RPMI8226 (cell line): ENCODE measurements at regions not wholly inside any gene's neighbourhood (a gene's known extent, or its start where the extent isn't known, plus 50 kb on each side); places are given as distances from the start of the nearest gene placed in this dataset.

Source experiments
- DNase-seq: peaks from one replicate; pipeline ENCODE4 v3.0.0-alpha.2; 2015

- DNase-seq = no peak
These were observed 952.1 kb upstream of the MIR17HG start for GRCh38 chr13:90395348-90395747.

- DNase-seq = no peak
These were observed 951.6 kb upstream of the MIR17HG start for GRCh38 chr13:90395846-90396245.

DNA sequence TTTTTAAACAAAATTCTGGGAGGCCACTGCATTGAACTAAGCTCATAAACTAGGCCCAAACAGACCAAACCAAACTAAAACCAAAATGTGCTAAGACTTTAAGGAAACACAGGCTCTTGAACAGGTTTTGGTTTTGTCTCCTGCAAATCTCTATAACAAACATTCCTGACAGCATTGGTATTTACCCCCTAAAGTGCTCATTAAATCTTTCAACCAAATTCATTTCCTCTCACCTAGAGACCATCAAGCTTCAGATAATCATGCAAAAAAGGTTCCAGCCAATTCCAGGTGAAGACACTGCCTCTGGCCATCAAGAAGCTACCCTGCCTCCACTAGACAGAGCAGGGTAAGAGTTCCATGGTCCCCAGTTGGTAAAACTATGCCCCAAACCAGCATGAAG, 951.2 kb upstream of the MIR17HG start:
- DNase-seq = no peak

GRCh38 chr13:90397503-90397902, 950.0 kb upstream of the MIR17HG start:
- DNase-seq = no peak

GRCh38 chr13:90400372-90400771, 947.1 kb upstream of the MIR17HG start:
- DNase-seq = no peak

GRCh38 chr13:90401150-90401549, 946.3 kb upstream of the MIR17HG start:
- no peak for DNase-seq

GRCh38 chr13:90402102-90402501, 945.4 kb upstream of the MIR17HG start:
- no peak for DNase-seq

DNA sequence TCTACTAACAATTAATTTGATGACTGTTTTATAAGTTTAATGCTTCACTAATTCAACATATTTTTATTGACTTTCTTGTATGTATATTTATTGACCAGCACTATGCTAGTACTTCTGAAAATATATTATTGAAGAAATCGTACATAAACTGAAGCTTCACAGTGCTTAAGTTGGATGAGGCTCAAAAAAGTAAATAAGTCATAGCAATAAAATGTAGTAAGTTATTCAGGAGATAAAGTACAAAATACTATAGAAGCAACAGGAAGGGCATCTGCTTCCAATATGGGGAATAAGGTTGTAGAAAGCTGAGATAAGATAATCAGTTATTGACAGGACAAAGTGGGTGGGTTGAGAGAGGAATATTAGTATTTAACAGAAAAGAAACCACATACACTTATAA, 944.9 kb upstream of the MIR17HG start:
- DNase-seq = no peak

DNA sequence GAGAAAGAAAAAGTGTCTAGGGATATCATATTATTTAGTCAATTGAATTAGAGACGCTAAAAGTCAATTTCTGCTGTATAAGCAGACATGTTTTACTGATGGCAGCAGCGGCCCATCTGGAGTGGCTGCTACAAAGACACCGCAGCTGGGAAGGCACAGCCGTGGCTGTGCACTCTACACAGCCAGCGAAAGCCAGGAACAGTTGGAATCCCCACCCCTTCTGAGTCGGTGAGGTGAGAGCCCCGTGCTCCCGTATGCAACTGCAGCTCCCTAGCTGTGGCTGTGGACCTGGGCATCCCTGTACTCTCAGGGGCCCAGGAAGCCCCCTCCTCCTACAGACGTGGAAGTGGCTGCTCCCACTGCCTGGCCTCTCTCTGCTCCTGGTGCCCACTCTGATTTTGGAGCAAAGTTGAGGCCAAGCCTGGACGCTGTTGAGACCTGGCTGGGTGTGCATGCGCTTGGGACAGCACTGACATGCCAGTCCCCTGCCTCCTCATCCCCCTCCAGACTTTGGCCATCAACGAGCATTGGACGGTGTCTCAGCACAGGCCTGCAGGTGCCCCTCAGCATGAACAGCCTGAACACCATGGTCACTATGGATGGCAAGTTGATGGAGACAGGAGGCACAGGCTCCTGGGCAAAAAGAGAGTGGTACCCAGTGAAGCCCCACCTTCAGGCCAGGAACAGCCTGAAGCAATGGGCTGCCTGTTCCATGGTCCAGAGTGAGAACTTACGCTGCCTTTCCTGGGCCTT, 944.0 kb upstream of the MIR17HG start:
- DNase-seq = no peak

DNA sequence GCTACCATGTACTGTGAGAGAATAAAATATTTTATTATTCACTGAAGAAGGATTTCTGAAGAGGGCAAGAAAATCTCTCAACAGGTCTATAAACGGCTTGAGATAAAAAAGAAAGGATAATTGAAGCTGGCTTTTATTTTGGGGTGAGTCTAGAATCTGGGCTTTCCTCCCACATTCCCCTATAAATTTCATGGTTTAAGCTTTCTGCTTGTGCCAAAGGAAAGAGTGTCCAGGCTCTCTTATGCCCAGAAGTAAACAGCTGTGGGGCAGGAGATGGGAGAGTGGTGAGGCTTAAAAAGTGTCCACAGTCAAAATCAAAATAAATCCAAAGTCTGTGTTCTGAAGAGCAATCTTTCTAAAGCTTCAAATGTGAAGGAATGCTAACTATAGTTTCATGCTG, 942.2 kb upstream of the MIR17HG start:
- DNase-seq = no peak

GRCh38 chr13:90412980-90413379, 934.5 kb upstream of the MIR17HG start:
- no peak for DNase-seq

- DNase-seq = no peak
These were observed 933.9 kb upstream of the MIR17HG start for GRCh38 chr13:90413548-90413947.

DNA sequence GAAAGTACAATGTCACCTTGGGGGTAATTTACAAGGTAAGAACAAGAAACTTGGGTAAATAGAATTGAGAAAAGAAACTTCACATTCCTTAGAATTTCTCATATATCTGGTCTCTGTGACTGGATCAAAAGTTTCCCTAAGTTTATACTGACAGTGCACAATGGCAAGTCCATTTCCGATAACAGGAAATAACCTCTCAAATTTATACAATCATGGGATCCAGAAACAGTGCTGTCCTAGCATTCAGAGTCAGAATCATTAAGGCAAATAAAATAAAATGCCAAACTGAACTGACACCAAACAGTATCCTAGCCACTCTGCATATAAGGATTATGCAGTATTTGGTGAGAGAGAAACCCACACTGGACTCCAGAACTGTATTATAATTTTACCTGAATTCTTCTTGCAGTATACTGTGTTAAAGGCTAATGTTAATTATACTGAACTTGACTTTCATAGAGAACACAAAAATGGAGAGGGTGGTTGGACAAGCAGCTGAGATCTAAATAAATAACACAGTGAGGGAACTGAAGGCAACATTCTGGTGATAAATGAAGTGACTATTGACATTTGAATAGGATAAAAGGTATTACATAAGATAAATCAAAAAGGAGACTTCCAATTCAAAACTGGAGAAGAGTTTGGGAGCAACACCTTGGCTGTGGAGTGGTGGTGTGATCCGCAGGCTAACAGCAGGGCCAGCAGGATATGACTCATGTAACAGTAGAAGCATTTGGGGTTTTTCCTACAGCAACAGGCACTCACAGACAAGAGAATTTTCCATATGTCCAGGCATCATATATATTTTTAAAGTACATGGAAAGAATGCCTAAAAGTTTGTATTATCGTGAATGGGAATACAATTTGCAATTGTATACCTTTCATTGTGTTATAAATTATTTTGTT, 932.5 kb upstream of the MIR17HG start:
- no peak for DNase-seq

GRCh38 chr13:90415902-90416301, 931.6 kb upstream of the MIR17HG start:
- DNase-seq = no peak

DNA sequence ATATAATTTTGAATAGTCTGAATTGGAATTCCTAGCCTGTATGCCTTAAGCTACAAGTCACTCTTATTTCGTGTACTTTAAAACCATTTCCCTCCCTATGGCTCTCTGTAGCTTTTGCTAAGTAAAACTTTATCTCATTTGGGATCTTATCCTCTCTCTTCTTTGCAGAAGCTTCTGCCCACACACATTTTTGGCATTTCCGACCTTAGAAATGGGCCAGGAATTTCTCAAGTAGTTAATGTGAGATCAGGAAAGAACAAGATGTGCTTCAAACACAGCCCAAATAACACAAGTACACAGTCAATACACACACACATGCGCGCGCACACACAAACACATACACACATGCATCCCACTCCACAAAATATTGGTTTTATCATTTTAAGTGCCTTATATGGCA, 931.0 kb upstream of the MIR17HG start:
- DNase-seq = no peak

DNA sequence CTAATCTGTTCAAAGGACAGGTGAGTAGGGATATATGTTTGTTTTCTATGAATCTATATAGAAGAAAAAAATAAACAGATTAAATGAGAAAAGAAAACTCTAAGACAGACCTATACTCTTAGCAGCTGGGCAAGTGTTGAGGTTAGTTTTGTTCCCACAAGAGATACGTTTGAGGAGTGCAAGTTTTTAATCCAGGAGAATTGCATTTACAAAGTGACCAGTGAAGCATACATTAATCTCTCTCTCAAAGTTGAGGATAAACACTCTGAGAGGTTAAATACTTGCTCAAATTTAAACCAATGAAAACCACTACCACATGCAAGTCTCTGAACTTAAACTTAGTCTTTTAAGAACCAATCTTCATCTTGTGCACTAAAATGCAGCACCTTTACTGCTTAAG, 930.5 kb upstream of the MIR17HG start:
- DNase-seq = no peak

DNA sequence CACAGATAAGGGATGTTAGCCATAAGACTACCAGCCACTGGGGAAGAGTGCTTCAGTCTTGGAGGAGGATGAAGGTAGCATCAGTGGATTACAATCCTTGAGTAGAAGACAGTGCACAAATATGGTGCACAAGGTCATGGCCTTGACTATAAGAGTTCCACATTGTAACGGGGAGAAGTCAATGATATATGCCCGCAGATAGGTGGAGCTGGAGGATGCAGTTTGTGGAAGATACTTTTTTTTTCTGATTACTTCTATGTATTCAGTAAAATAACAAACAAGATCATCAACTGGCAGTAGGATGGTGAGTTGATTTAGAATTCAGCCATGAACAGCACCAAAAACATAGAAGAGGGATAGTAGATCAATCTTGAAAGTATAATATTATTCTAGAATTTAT, 926.8 kb upstream of the MIR17HG start:
- DNase-seq = no peak

- DNase-seq = no peak
These were observed 919.9 kb upstream of the MIR17HG start for GRCh38 chr13:90427322-90428272.

- no peak for DNase-seq
These were observed 918.8 kb upstream of the MIR17HG start for GRCh38 chr13:90428522-90429210.

GRCh38 chr13:90430127-90430526, 917.4 kb upstream of the MIR17HG start:
- DNase-seq = no peak

GRCh38 chr13:90436697-90437096, 910.8 kb upstream of the MIR17HG start:
- DNase-seq = no peak

- no peak for DNase-seq
These were observed 908.9 kb upstream of the MIR17HG start for GRCh38 chr13:90438576-90438975.
